IPS-15b (cell line): ENCODE measurements at regions not wholly inside any gene's neighbourhood (a gene's known extent, or its start where the extent isn't known, plus 50 kb on each side); places are given as distances from the start of the nearest gene placed in this dataset.

ENCODE experiments used
- H3K27me3 ChIP-seq: one replicate; pipeline ENCODE4 v1.6.1; 2013; ENCODE audit warnings: low read length; ENCODE audit not compliant: control insufficient read depth, insufficient read depth
- H3K36me3 ChIP-seq: one replicate; pipeline ENCODE4 v1.6.1; 2013; ENCODE audit warnings: low read length; ENCODE audit not compliant: control insufficient read depth, insufficient read depth
- H3K4me1 ChIP-seq: one replicate; pipeline ENCODE4 v1.6.1; 2013; ENCODE audit warnings: mild to moderate bottlenecking, low read length; ENCODE audit not compliant: control insufficient read depth, insufficient read depth
- H3K4me3 ChIP-seq: one replicate; pipeline ENCODE4 v1.5.1; 2013; ENCODE audit warnings: low read depth, low read length
- H3K9ac ChIP-seq: one replicate; pipeline ENCODE4 v1.6.1; 2013; ENCODE audit warnings: low read depth, mild to moderate bottlenecking, low read length
- H3K9me3 ChIP-seq: one replicate; pipeline ENCODE4 v1.6.1; 2013; ENCODE audit warnings: mild to moderate bottlenecking, low read length; ENCODE audit not compliant: control insufficient read depth, insufficient read depth

DNA sequence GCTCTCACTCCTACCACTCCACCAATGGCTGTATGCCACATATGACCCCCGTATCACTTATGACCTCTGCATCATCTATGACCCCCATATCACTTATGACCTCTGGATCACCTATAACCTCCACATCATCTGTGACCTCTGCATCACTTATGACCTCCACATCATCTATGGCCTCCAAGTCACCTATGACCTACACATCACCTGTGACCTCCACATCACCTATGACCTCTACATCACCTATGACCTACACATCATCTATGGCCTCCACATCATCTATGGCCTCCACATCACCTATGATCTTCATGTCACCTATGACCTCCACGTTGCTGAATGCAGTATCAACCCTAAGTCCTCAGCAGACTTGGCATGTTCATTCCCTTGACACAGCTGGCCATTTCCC is 271.2 kb downstream of the MATN1 start:
- H3K4me1 ChIP-seq = no peaks in the 10 kb centered on the region
- no peak overlapping the region for H3K4me3 ChIP-seq
- H3K9me3 ChIP-seq = no peaks in the 10 kb centered on the region
- no peaks in the 10 kb centered on the region for H3K36me3 ChIP-seq
- H3K27me3 ChIP-seq = no peaks in the 10 kb centered on the region
- no peak overlapping the region for H3K9ac ChIP-seq

DNA sequence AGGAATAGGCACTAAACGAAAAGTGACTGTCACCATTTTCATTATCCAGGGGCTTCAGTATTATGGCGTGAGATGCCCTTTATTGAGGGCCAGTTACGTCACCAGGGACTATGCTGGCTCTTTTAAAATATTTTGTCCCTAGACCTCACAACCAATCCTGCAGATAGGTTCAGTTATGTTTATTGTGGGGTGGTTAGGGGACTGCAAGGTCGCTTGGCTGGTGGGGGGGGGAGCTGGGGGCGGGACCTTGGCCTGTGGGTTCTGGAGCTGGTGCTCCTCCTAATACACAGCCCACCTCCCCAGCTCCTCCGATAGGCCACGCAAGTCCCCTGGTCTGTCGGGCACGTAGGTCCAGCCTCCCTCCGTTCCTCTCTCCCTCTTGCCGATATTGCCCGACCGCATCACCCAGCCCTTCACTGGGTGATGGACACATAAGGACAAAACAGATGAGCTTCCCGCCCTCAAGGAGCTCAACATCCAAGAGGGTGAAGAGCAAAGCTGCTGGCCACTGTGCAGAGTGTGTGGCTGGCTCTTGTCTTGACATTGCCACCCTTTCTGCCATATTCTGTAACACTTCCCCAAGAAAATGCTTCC is 271.8 kb downstream of the MATN1 start:
- no peaks in the 10 kb centered on the region for H3K4me1 ChIP-seq
- no peaks in the 10 kb centered on the region for H3K27me3 ChIP-seq
- no peaks in the 10 kb centered on the region for H3K9me3 ChIP-seq
- H3K36me3 ChIP-seq = no peaks in the 10 kb centered on the region
- no peak overlapping the region for H3K9ac ChIP-seq
- H3K4me3 ChIP-seq = no peak overlapping the region

GRCh38 chr1:30450818-30451233 is 272.6 kb downstream of the MATN1 start:
- H3K9me3 ChIP-seq = no peaks in the 10 kb centered on the region
- H3K36me3 ChIP-seq = no peaks in the 10 kb centered on the region
- H3K9ac ChIP-seq = no peak overlapping the region
- no peaks in the 10 kb centered on the region for H3K27me3 ChIP-seq
- no peaks in the 10 kb centered on the region for H3K4me1 ChIP-seq
- H3K4me3 ChIP-seq = no peak overlapping the region

- no peaks in the 10 kb centered on the region for H3K36me3 ChIP-seq
- no peaks in the 10 kb centered on the region for H3K27me3 ChIP-seq
- no peak overlapping the region for H3K9ac ChIP-seq
- no peaks in the 10 kb centered on the region for H3K9me3 ChIP-seq
- H3K4me1 ChIP-seq = no peaks in the 10 kb centered on the region
- no peak overlapping the region for H3K4me3 ChIP-seq
Observed at GRCh38 chr1:30450148-30450817, 273.1 kb downstream of the MATN1 start.

- H3K4me1 ChIP-seq = no peaks in the 10 kb centered on the region
- no peaks in the 10 kb centered on the region for H3K27me3 ChIP-seq
- H3K9ac ChIP-seq = no peak overlapping the region
- H3K4me3 ChIP-seq = no peak overlapping the region
- H3K9me3 ChIP-seq = no peaks in the 10 kb centered on the region
- no peaks in the 10 kb centered on the region for H3K36me3 ChIP-seq
Observed at GRCh38 chr1:30449428-30450147, 273.8 kb downstream of the MATN1 start.

GRCh38 chr1:30449003-30449402 is 274.4 kb downstream of the MATN1 start:
- H3K9me3 ChIP-seq = no peaks in the 10 kb centered on the region
- no peaks in the 10 kb centered on the region for H3K4me1 ChIP-seq
- H3K4me3 ChIP-seq = no peak overlapping the region
- H3K36me3 ChIP-seq = no peaks in the 10 kb centered on the region
- no peak overlapping the region for H3K9ac ChIP-seq
- H3K27me3 ChIP-seq = no peaks in the 10 kb centered on the region

DNA sequence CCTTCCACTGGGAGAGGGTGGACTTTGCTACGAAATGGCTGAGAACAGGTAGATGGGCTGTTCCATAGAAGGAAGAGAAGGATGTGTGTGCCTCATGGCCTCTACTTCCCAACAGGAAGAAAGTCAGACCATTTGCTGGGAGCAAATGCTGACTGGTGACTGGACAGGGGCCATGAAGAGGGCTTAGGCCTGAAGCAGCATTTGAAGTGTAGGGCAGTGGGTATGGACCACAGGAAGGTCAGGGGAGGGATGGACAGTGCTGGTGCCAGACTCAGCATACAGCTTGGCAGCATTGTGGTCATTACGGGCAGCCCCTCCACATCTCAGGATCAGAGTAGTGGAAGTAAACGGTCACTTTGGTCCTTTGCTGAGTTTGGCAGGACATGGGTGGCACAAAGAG is 275.7 kb downstream of the MATN1 start:
- Histone ChIP-seq H3K4me1 (no peaks in the 10 kb centered on the region), H3K27me3 (no peaks in the 10 kb centered on the region), H3K9me3 (no peaks in the 10 kb centered on the region), H3K36me3 (no peaks in the 10 kb centered on the region), H3K4me3 (no peak overlapping the region), H3K9ac (no peak overlapping the region)

DNA sequence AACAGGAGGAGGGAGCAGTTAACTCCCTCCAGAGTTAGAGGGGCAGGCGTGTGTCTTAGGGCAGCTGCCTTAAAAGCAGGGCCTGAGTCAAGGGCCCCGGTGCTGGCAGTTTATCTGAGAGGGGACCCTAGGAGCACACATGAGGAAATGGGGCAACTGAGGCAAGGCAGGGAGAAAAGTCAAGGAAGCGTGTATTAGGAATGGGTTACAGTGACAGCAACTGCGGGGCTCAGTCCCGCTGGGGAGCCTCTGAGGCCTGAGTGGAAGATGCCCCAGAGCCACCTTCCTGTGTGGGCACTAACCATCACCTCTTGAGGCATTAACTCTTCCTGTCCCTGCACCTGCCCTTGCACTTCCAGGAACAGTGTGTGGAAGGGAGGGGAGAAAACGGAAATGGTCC is 276.3 kb downstream of the MATN1 start:
- Histone ChIP-seq H3K27me3 (no peaks in the 10 kb centered on the region), H3K4me1 (no peaks in the 10 kb centered on the region), H3K4me3 (no peak overlapping the region), H3K9me3 (no peaks in the 10 kb centered on the region), H3K36me3 (no peaks in the 10 kb centered on the region), H3K9ac (no peak overlapping the region)

- no peaks in the 10 kb centered on the region for H3K4me1 ChIP-seq
Observed at GRCh38 chr1:30446508-30446907, 276.9 kb downstream of the MATN1 start.

GRCh38 chr1:30446095-30446494 is 277.3 kb downstream of the MATN1 start:
- Histone ChIP-seq H3K36me3 (no peaks in the 10 kb centered on the region), H3K9ac (no peak overlapping the region), H3K9me3 (no peaks in the 10 kb centered on the region), H3K4me3 (no peak overlapping the region), H3K27me3 (no peaks in the 10 kb centered on the region), H3K4me1 (no peaks in the 10 kb centered on the region)

More at GRCh38 chr1:30446508-30446907, 276.9 kb downstream of the MATN1 start:
- no peak overlapping the region for H3K4me3 ChIP-seq
- no peak overlapping the region for H3K9ac ChIP-seq
- no peaks in the 10 kb centered on the region for H3K27me3 ChIP-seq
- H3K36me3 ChIP-seq = no peaks in the 10 kb centered on the region
- no peaks in the 10 kb centered on the region for H3K9me3 ChIP-seq

DNA sequence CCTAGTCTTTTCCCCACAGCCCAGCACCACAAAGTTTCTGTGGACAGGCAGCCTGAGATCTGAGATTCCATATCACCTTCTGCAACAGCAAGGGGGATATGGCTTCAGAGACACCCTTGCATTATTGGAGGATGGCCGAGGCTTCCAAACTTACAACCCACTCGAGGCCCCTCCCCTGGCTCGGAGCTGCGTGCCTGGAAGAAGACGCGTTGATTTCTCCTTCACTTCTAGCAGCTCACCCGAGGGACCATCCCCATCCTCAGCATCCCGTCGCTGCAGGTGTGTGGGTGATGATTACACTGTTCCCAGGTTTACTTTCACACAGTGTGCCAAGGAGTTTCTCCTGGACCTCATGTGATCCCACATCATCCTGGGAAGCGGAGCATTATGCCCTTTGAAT is 277.9 kb downstream of the MATN1 start:
- H3K4me1 ChIP-seq = no peaks in the 10 kb centered on the region
- H3K36me3 ChIP-seq = no peaks in the 10 kb centered on the region
- H3K9ac ChIP-seq = no peak overlapping the region
- H3K27me3 ChIP-seq = no peaks in the 10 kb centered on the region
- no peak overlapping the region for H3K4me3 ChIP-seq
- no peaks in the 10 kb centered on the region for H3K9me3 ChIP-seq

DNA sequence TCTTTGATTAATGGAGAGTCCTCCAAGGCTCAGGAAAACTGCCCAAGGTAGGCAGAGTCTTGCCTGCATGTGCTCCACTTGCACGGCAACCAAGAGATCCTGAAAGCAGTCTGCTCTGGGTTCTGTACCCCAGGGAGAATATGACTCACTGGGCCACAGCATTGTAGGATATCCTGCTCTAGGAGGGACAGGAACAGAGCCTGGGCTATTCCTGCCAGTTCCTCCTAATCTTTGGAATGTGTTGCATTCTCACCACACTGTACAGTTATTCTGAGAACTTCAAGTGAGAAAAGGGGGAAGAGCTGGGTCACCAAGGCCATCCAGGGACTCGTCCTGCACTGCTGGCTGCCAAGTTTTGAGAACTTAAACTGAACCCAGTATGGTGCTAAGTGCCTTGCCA is 278.5 kb downstream of the MATN1 start:
- Histone ChIP-seq H3K4me3 (no peak overlapping the region), H3K27me3 (no peaks in the 10 kb centered on the region), H3K36me3 (no peaks in the 10 kb centered on the region), H3K9me3 (no peaks in the 10 kb centered on the region), H3K4me1 (no peaks in the 10 kb centered on the region), H3K9ac (no peak overlapping the region)
